Stimulated activated CD4-positive, alpha-beta T cell treated with anti-CD3 and anti-CD28 coated beads, Interleukin-4, amount 100 ng/mL, for 1 hour (primary cell): ENCODE measurements at regions not wholly inside any gene's neighbourhood (a gene's known extent, or its start where the extent isn't known, plus 50 kb on each side); places are given as distances from the start of the nearest gene placed in this dataset.
"Not testable (repeated sequence)": the region's sequence is repeated elsewhere in the genome, so short reads cannot be mapped to it uniquely, and the experiment has no call there.

Experiments
- DNase-seq: peaks from one replicate; pipeline ENCODE4 v3.0.0-alpha.2; 2020

DNA sequence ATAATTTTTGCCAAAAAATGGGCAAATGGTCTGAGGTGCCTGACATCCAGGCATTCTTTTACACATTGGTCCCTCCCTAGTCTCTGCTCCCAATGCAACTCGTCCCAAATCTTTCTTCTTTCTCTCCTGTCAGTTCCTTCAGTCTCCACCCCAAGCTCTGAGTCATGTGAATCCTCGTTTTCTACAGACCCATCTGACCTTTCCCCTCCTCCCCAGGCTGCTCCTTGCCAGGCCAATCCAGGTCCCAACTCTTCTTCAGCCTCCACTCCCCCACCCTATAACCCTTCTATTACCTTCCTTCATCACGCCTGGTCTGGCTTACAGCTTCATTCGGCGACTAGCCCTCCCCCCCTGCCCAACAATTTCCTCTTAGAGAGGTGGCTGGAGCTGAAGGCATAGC lies 55.3 kb downstream of the BBS10 start:
- DNase-seq, result not testable (repeated sequence)

DNA sequence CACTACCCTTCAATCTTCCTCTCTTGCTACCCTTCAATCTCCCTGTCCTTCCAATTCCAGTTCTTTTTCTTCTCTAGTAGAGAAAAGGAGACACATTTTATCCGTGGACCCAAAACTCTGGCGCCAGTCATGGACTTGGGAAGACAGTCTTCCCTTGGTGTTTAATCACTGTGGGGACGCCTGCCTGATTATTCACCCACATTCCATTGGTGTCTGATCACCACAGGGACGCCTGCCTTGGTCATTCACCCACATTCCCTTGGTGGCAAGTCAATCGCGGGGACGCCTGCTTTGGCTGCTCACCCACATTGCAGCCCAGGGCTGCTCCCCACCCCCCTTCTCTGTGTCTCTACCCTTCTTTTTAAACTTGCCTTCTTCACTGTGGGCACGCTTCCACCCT lies 55.9 kb downstream of the BBS10 start:
- DNase-seq, result not testable (repeated sequence)

DNA sequence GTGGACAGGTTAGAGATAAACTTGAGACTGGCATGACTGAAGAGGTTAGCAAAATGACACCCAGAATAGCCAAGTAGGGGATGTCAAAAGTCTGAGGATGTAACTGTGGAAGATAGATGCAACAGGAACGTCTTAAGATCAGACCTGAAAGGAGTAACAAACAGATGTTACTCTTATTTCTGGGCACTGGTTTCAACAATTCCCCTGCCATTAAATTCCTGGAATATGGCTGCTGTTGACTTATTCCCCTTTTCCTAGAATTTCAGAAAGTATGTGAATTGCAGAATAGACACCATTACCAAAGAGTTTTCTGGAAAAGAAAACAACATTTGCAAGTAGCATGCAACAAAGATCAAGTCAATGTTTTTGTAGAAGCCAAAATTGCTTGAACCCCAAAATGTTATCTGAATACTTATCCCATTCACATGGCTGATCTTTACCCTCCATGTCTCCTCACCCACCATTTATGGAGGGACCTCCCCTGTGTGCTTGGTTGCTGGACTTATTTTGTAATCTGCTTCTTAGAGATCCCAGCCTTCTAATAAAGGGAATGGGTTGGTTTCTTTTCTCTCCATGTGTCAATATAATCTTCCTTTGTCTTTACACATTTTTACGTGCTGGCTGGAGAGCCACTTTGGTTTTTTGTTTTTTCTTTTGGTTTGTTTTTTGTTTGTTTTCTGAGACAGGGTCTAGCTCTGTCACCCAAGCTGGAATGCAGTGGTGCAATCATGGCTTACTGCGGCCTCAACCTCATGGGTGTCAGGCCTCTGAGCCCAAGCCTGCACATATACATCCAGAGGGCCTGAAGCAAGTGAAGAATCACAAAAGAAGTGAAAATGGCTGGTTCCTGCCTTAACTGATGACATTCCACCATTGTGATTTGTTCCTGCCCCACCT lies 57.0 kb downstream of the BBS10 start:
- DNase-seq, result no peak

DNA sequence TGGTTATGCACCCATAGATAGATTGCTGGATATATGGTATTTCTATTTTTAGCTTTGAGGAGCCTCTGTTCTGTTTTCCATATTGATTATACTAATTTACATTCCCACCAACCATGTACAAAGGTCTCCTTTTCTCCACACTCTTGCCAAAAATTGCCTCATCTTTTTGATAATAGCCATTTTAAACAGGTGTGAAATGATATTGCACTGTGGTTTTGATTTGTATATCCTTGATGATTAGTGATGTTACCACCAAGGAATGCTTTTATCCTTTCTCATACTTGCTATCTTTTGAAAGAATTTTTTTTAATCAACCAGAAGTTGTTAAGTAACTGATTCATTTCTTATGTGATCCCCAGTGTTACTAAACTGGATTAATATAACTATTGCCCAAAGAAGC lies 60.0 kb downstream of the BBS10 start:
- DNase-seq, result no peak

DNA sequence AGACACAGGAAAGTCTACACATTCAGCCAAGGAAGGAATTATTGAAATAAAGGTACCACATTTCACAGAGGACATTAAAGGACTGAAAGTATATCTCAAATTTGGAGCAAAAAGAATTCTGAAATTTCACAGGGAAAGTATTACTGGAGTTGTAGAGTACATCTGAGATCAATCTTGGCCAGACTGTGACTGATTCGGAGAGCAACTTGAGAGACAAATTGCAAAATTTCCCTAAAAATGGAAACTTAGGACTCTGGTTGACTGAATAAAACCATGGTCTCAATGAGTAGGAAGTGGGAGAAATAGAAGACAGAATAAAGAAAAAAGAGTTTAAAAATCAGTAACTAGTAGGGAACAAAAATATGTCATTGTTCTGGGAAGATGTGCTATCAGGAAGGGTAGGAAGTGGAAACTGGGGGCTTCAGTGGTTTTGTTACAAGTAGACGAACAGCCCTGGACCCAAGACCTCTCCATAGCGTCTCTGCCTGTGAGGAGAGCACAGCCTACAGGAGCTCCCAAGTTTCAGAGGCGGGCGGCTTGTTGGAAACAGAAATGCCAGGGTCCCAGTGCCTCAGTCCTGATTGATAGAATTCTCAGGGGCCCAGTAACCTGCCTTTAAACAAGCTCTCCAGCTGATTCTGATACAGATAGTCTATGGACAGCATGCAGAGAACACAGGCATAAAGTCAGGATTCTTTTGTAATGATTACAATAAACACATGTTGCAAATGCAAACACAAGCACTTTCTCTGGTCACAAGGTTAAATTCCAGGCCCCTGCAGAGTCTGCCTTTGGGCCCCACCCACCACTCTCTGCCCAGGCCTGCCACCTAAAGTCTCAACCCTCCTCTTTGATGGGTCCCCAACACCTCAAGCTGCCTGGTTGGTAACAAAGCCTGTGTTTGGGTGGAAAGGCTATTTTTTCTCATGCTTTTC lies 63.1 kb downstream of the BBS10 start:
- no peak for DNase-seq

DNA sequence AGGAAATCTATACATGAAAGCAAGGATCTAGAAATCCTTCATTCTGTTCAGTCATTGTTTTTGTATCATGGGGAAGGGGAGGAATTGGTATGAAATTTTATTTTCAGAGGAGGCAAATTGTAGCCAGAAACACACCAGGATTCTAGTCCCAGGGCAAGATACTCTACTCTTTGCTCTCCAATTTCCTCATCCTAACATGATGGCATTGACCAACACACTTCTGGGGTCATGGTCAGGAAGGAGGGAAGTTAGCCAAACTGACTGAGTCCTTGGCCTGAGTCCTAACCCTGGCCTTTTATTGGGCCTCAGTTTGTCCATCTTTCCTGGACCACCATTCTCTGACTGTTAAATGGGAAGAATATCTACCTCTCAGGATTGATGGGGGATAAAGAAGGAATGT lies 65.5 kb downstream of the BBS10 start:
- DNase-seq, result no peak

DNA sequence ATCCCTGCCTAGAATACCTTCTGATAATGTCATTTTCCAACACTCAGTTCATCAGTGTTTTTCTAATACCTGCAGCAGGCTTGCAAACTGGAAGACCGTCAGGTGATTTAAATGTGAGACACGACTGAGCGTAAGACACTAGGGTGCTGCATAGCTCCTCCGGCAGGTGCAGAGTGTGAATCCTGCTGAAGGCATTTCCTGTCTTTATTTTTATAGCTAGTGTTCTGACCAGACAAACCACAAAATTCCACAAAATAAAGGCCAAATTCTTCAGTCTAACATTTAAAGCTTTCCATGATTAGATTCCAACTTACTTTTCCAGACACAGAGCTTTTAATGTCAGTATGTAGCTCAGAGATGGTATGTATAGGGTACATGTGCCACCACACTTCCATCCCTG lies 70.7 kb downstream of the BBS10 start:
- no peak for DNase-seq

DNA sequence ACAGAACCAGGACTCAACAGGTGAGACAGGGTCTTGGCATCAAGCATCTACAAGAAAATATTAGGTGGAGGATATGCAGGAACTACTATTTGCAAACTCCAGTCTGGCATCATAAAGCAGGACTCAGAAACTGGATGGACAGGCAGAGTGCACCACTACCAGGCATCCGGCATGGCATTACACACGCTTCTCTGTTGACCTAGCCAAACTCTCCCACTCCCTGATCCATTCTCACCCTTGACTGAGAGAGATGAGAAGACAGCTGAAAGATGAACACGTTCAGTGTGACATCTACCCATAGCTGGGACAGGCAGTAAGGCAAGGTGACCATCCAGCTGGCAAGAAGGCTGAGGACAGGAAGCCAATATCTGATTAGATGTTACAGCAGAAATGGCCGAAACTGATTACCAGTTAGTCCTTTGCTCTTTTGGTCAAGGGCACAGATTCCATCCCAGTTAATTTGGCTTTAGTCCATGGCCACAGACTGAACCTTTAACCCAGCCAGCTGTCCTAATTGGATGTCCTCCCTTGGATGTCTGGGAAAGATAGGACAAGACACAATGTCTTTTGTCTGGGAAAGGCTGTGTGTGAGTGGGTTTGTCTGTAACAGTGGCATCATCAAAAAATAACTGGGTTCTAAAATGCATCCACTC lies 71.6 kb downstream of the BBS10 start:
- DNase-seq, result no peak

DNA sequence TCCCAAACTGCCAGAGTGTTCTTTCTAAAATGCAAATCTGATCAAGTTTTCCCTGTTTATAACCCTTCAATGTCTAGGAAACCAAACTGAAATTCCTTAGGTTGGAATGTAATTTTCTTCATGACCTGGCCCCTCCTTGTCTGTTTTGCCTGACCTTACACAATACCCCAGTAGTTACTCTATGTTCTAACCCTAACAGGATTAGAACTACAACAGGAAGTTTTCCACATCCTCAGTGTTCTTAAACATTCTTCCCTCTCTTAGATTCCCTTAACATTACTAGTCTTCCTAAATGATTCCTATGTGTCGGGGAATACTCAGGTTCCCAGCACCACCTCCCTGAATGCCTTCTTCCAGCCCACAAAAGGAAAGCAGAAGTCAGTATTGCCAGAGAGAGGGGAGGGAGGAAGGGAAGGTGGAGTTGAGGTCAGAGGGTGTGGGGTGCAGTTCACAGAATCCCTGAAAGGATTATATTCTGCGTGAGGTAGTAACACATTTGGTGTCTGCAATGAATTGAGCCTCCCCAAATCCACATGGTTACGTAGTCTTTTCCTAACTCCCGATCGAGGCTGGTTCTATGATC lies 72.6 kb downstream of the BBS10 start:
- no peak for DNase-seq

DNA sequence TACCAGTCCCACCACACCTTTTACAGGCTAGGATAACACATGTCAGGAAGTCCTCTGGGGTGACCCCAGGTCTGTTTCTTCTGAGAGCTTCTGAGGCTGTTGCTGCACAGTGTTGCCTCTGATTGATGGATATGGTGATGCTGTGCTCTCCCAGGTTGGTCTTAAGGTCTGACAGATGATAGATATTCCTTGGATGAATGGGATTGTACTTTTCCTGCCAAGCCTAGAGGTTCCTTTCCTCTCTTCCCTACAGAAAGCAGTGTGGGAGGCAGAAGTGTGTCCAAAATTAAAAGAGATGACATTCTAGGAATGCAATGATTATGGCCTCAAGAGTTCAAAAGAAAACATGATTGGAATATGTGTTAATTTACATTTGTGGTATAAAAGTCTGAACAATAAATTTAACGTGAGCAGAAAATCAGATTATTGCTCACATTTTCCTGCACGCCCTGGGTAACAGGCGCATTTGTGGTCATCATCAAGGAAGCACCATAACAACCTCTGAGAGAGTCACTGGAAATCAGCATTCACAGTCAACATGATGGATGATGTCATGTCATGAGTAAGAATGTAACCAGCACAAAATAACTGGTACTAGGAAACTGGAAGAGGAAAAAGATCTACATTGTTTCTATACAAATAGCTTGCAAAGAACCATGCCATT lies 73.7 kb downstream of the BBS10 start:
- DNase-seq, result no peak

DNA sequence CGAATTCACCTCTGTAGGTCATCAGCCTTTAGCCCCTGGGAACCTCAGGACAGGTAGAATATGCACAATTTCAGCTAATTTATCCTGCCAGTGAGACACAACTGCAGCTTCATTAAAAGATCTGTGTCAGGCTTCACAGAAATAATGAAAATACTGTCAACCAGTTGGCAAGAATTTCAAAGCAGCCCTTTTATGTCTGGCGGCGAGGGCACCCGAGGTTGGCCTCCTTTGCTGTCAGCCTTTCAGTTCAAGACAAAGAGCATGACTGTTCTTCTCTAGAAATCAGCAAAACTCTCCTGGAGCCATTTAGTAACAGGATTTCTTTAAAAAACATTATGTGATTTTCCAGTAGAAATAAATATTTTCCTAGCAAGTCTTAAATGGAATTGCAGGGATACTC lies 75.9 kb downstream of the BBS10 start:
- DNase-seq, result no peak

DNA sequence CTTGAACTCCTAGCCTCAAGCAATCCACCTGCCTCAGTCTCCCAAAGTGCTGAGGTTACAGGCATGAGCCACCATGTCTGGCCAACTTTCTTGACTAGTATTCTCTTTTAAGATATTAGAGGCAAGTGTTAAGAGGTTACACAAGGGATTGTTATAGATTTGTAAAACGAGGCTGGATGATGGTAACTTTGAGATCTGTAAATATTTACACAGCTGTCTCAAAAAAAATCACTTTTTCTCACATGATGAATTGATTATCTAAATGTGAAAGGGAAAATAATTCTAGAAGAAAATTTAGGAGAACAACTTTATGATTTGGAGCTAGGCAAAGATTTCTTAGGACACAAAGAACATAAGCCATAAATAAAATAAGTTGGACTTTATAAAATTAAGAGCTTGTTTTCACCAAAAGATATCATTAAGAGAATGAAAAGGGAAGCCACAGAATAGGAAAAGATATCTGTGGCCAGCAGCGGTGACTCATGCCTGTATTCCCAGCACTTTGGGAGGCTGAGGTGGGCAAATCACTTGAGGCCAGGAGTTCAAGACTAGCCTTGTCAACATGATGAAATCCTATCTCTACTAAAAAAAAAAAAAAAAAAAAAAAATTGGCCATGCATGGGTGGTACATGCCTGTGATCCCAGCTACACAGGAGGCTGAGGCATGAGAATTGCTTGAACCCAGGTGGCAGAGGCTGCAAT lies 77.4 kb downstream of the BBS10 start:
- no peak for DNase-seq

DNA sequence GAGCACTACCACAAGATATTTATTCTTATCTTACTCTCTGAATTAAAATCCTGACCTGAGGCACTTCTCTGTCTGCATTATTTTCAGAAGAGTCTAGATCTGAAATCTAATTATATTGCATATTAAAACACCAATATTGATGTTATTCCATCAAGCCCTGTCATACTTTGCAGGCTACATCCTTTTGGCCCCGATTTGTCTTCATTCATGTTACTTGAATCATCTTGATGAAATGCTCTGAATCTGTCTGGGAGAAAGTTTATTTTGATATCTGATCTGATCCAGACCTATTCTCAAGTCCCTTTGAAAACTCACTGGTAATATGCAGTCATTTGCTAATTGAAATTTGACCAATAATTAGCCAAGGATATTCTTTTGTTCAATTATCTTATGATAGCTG lies 79.9 kb downstream of the BBS10 start:
- no peak for DNase-seq

DNA sequence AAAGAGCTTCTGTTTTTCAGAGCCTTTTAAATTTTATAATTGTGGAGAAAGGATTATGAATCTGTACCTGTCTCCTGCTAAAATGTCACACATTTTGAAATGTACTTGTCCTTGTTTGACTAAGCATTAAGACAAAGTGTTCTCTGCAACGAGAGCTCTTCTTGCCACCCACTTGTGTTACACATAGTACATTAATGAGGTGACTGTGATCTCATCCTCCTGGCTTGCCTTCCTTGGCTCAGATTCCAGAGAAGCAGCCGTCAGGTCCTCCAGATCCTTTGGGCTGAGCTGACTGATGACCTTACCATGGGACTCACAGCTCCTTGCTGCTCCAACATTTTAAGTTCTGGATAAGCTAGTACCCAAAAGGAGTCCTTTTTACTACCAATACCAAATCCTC lies 81.4 kb downstream of the BBS10 start:
- DNase-seq, result no peak

DNA sequence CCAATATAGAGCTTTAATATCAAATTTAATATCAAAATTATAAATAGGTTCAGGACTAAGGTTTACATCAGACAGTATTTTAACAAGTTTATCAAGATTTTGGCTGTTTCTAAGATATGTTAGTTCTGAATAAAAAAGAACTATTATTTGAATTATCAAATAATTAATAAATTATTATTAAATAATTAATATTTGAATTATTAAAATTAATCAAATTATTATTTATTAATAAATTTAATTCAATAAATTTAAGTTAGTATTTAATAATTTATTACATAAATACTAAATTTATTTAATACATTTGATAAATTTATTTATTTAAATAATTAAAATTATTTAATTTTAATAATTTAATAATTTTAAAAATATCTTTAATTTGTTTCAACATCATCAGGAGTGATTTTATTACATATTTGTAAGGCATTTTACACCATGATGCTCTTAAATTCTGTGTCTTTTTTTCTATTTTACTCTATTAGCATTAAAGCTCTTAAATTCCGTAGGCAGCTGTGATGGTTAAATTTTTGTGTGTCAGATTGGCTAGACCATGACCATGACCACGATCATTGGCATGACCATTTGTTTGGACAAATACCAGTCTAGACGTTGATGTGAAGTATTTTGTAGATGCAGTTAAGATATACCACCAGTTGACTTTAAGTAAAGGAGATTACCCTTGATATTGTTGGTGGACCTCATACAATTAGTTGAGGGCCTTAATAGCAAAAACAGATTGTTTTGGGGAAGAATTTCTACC lies 82.6 kb downstream of the BBS10 start:
- no peak for DNase-seq

DNA sequence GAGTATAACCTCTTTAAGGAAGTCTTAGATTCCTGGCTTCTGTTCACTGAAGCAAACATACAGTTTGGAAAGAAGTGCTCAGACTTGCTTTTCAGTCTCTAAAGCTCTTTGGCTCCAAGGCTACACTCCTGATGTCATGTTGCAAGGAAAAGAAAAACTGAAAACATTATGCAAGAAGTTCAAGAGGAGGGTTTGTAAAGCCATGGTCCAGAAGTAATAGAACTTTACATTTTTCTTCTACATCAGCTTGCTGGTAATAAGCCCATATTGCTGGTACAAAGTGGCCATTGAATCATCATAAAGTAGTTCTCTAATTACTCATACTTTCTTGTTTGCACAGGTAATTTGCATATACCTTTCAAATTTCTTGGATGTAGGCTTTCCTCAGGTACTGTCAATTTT lies 83.6 kb downstream of the BBS10 start:
- no peak for DNase-seq

DNA sequence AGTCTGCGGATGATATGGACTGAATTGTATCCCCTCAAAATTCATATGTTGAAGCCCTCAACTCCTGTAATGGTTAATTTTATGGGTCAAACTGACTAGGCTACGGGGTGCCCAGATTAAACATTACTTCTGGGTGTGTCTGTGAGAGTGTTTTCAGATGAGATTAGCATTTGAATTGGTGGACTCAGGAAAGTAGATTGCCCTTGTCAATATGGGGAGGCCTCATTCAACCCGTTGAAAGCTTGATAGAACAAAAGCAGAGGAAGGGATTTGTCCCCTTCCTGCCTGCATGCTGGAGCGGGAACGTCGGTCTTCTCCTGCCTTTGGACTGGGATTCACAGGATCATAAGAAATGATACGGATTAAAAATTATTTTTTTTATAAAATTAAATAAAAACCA lies 84.5 kb downstream of the BBS10 start:
- no peak for DNase-seq

DNA sequence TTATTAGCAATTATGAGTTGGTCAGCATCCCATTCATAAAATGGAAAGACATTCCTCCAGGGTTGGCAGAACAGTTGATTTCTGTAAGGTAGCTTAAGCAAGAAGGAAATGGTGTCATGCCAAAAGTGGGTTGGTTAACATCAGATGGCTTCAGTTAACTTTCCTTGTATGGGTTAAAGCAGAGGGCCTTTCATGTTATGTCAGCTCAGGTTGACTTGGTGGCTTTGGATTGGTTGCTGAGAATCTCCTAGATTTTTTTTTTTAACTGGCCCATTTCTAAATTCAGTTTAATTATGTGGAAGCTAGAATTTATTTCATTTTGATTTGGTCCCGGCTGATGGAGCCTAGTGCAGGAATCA lies 87.8 kb downstream of the BBS10 start:
- no peak for DNase-seq

DNA sequence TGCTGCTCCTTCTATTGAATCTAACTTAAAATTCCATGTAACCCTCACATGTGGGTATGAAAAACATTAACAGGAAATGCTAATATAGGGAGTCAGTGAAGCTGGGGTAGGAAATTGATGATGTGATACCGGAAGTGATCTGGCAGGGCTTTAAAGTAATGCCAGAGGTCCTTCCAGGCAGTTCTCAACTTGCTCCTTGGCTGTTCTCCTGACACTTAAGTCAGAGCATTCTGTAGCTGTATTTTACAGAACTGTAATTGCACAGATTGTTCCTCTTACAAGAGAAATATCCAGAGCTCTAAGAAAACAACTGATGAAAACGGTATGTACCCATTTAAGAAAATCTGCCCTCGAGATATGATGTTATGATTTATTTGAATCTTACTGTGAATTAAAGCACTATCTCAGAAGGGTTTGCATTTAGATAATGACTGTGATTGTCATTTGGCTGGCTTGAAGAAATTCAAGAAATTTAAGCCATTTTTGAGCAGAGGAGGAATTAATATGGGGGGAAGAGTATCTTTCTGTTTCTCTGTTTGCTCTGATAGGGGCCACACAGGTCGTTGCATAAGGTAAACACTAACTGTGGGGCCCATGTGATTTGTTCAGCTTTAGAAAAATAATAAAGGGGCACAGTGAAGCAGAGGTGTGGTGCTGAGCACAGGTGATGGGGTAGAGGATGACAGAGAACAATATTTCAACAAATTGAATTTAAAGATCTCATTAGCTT lies 88.4 kb downstream of the BBS10 start:
- DNase-seq, result no peak

DNA sequence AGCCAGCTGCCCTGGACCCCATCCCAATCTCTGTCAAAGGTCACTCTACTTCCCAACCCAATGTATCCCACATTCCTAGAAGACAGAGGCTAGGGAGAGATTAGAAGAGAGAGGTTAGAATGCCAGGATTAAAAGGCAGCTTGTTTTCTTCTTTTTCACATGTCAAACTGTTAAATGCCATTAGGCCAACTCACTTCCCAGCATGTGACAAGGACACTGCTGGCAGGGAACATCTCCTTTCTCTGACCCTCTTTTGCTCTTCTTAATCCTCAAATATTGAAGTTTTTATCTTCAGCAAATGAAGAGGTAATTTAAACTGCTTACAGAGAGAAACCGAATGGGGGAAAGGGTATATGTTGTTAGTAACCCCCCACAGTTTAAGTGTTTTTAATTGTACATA lies 89.1 kb downstream of the BBS10 start:
- DNase-seq, result no peak
